Keratinocyte (primary cell): ENCODE measurements at regions not wholly inside any gene's neighbourhood (a gene's known extent, or its start where the extent isn't known, plus 50 kb on each side); places are given as distances from the start of the nearest gene placed in this dataset.

Source experiments
- DNase-seq: peaks from one replicate; pipeline ENCODE4 v3.0.0-alpha.2; 2011; ENCODE audit warnings: low read depth, missing footprints, low spot score
- FAIRE-seq: peaks from 2 replicates; lab custom pipeline; 2011; peaks lifted over from hg19 to GRCh38; lab: Jason Lieb, UNC
- H2AFZ ChIP-seq: 2 replicates; pipeline ENCODE4 v1.6.0; 2012; ENCODE audit warnings: low read length, control low read depth, inconsistent platforms; ENCODE audit not compliant: control insufficient read depth
- H3K27ac ChIP-seq: 2 replicates; pipeline ENCODE4 v1.5.1; 2011; ENCODE audit warnings: low read length; ENCODE audit not compliant: control insufficient read depth, insufficient read depth
- H3K27me3 ChIP-seq: 3 replicates; pipeline ENCODE4 v1.6.0; 2011; ENCODE audit warnings: low read length; ENCODE audit not compliant: control insufficient read depth, insufficient read depth; ENCODE audit errors: extremely low read depth
- H3K36me3 ChIP-seq, 2 experiments: 2 replicates in 1 of 2; 3 replicates in 1 of 2; pipeline ENCODE4 v1.5.1; 2011; ENCODE audit warnings: low read length in 2 of 2, mild to moderate bottlenecking in 1 of 2; ENCODE audit not compliant: control insufficient read depth in 2 of 2, insufficient read depth in 2 of 2; ENCODE audit errors: extremely low read depth in 1 of 2
- H3K4me1 ChIP-seq: 3 replicates; pipeline ENCODE4 v1.5.1; 2011; ENCODE audit warnings: low read length; ENCODE audit not compliant: control insufficient read depth, insufficient read depth; ENCODE audit errors: extremely low read depth
- H3K4me2 ChIP-seq: 3 replicates; pipeline ENCODE4 v1.6.0; 2011; ENCODE audit warnings: low read depth, low read length; ENCODE audit not compliant: control insufficient read depth, insufficient read depth; ENCODE audit errors: extremely low read depth
- H3K4me3 ChIP-seq, 3 experiments: fragments of 200-600 bp in 1 of 3; sonication (generic) in 1 of 3; 2 replicates in 2 of 3; 3 replicates in 1 of 3; pipeline ENCODE4 v1.5.1; 2011 to 2016; ENCODE audit warnings: low read length in 3 of 3, mild to moderate bottlenecking in 3 of 3, control low read depth in 2 of 3, inconsistent platforms in 1 of 3, low read depth in 1 of 3, mixed read lengths in 1 of 3, mixed run types in 1 of 3, moderate library complexity in 1 of 3; ENCODE audit not compliant: control insufficient read depth in 2 of 3, insufficient read depth in 2 of 3; ENCODE audit errors: extremely low read depth in 1 of 3
- H3K79me2 ChIP-seq: 2 replicates; pipeline ENCODE4 v1.6.0; 2012; ENCODE audit warnings: low read length; ENCODE audit not compliant: control insufficient read depth, insufficient read depth
- H3K9ac ChIP-seq: 3 replicates; pipeline ENCODE4 v1.6.0; 2011; ENCODE audit warnings: low read length; ENCODE audit not compliant: control insufficient read depth, insufficient read depth; ENCODE audit errors: extremely low read depth
- H3K9me1 ChIP-seq: 3 replicates; pipeline ENCODE4 v1.6.0; 2011; ENCODE audit warnings: low read length; ENCODE audit not compliant: control insufficient read depth, insufficient read depth; ENCODE audit errors: extremely low read depth
- H3K9me3 ChIP-seq: 2 replicates; pipeline ENCODE4 v1.5.1; 2012; ENCODE audit warnings: low read depth, low read length; ENCODE audit not compliant: control insufficient read depth
- H4K20me1 ChIP-seq: 3 replicates; pipeline ENCODE4 v1.6.0; 2011; ENCODE audit warnings: low read length; ENCODE audit not compliant: control insufficient read depth, insufficient read depth; ENCODE audit errors: extremely low read depth
- EZH2 ChIP-seq: IDR thresholded peaks from one replicate; pipeline ENCODE4 v1.6.1; 2012; ENCODE audit warnings: inconsistent platforms, mild to moderate bottlenecking, low read length, moderate library complexity
- dilution Hi-C: fragments of 300-500 bp; cut with MboI; formaldehyde crosslinking; loops from one replicate; pipeline ENCODE4 v1.7.0; 2020; ENCODE audit warnings: low sequenced_read_pairs; ENCODE audit not compliant: extremely low pct_ligation_motif_present
- TF ChIP-seq, protein P1 (sequence below), 3 experiments: IDR thresholded peaks in 1 of 3; conservative IDR thresholded peaks in 1 of 3; optimal IDR thresholded peaks in 1 of 3; 2 replicates in 2 of 3; 3 replicates in 1 of 3; pipeline versions ENCODE3 to v1.5.1; 2011; ENCODE audit warnings: low read length in 3 of 3, mild to moderate bottlenecking in 3 of 3, moderate library complexity in 2 of 3, control low read depth in 1 of 3, inconsistent platforms in 1 of 3; ENCODE audit not compliant: insufficient read depth in 2 of 3; ENCODE audit errors: extremely low read depth in 1 of 3

DNA sequence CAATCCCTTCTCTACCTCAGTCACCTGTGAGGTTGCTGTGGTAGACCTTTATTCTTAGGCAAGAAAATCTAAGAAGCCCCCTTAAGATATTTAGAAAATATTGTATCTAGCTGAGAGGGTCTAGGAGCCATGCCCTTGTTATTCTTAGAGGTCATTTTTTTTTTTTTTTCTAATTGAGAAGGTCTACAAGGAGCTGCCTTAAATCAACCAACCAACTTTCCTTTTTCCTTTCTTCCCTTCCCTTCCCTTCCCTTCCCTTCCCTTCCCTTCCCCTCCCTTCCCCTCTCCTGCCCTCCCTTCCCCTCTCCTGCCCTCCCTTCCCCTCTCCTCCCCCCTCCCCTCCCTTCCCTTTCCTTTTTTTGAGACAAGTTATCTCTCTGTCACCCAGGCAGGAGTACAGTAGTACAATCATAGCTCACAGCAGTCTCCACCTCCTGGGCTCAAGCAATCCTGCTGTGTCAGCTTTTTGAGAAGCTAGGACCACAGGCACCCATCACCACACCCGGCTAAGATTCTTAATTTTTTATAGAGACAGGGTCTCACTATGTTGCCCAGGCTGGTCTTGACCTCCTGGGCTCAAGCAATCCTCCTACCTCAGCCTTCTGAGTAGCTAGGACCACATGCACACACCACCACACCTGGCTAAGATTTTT is 668.4 kb upstream of the FBXO33 start:
- no peak overlapping the region for H3K27ac ChIP-seq

DNA sequence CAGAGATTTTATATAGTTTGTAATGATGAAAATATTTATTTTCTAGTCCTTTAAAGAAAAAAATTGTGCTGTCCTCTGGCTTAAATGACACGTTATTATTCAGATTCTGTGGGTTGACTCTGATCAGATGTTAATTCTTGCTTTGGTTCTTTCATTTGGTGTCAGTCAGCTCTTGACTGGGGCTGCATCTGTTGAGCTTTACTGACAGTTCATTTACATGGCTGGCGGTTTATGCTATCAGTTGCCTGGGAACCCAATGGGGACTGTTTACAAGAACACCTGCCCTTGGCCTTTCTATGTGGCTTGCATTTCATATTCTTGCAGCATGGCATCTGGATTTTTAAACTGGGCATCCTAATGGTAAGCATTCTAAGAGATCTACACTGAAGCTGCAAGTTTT is 667.1 kb upstream of the FBXO33 start:
- H3K9me1 ChIP-seq: no peaks in the 10 kb centered on the region
- H3K9me3 ChIP-seq: no peaks in the 10 kb centered on the region
- H3K4me3 ChIP-seq: no peak overlapping the region
- H3K36me3 ChIP-seq: no peaks in the 10 kb centered on the region
- no peak overlapping the region for H3K4me2 ChIP-seq
- H3K79me2 ChIP-seq: no peaks in the 10 kb centered on the region
- no peak for FAIRE-seq
- dilution Hi-C loops: no loop called here
- no peak overlapping the region for H2AFZ ChIP-seq
- H3K27me3 ChIP-seq: no peaks in the 10 kb centered on the region
- TF ChIP-seq EZH2: no peak
- TF ChIP-seq, protein P1, sequence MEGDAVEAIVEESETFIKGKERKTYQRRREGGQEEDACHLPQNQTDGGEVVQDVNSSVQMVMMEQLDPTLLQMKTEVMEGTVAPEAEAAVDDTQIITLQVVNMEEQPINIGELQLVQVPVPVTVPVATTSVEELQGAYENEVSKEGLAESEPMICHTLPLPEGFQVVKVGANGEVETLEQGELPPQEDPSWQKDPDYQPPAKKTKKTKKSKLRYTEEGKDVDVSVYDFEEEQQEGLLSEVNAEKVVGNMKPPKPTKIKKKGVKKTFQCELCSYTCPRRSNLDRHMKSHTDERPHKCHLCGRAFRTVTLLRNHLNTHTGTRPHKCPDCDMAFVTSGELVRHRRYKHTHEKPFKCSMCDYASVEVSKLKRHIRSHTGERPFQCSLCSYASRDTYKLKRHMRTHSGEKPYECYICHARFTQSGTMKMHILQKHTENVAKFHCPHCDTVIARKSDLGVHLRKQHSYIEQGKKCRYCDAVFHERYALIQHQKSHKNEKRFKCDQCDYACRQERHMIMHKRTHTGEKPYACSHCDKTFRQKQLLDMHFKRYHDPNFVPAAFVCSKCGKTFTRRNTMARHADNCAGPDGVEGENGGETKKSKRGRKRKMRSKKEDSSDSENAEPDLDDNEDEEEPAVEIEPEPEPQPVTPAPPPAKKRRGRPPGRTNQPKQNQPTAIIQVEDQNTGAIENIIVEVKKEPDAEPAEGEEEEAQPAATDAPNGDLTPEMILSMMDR (optimal IDR thresholded peaks at IDR 0.05 in 1 of 3, IDR thresholded peaks at IDR 0.05 in 1 of 3, conservative IDR thresholded peaks at IDR 0.05 in 1 of 3; ENCODE audit: extremely low read depth in 1 of 3, insufficient read depth in 2 of 3, low read length in 3 of 3): no peak
- H3K27ac ChIP-seq: no peak overlapping the region
- no peaks in the 10 kb centered on the region for H3K4me1 ChIP-seq
- H4K20me1 ChIP-seq: no peaks in the 10 kb centered on the region
- DNase-seq: no peak
- no peak overlapping the region for H3K9ac ChIP-seq

More for the DNA sequence above, 668.4 kb upstream of the FBXO33 start:
- dilution Hi-C loops: no loop called here
- Histone ChIP-seq H3K27me3 (no peaks in the 10 kb centered on the region), H3K79me2 (no peaks in the 10 kb centered on the region), H3K9me3 (no peaks in the 10 kb centered on the region), H3K9ac (no peak overlapping the region), H2AFZ (no peak overlapping the region), H3K4me1 (no peaks in the 10 kb centered on the region), H3K4me3 (no peak overlapping the region), H4K20me1 (no peaks in the 10 kb centered on the region), H3K9me1 (no peaks in the 10 kb centered on the region), H3K4me2 (no peak overlapping the region), H3K36me3 (no peaks in the 10 kb centered on the region)
- DNase-seq (no peak), FAIRE-seq (no peak)
- TF ChIP-seq, protein P1 (optimal IDR thresholded peaks at IDR 0.05 in 1 of 3, IDR thresholded peaks at IDR 0.05 in 1 of 3, conservative IDR thresholded peaks at IDR 0.05 in 1 of 3; ENCODE audit: extremely low read depth in 1 of 3, insufficient read depth in 2 of 3, low read length in 3 of 3): no peak
- no peak for TF ChIP-seq EZH2
